Smooth muscle cell (in vitro differentiated cells): ENCODE measurements at regions not wholly inside any gene's neighbourhood (a gene's known extent, or its start where the extent isn't known, plus 50 kb on each side); places are given as distances from the start of the nearest gene placed in this dataset.

Source experiments
- DNase-seq: peaks from one replicate; lab custom pipeline; 2025; ENCODE audit not compliant: unreplicated experiment; lab: John Stamatoyannopoulos, UW
- H2AFZ ChIP-seq: fragments of 200-600 bp; sonication (generic); 2 replicates; pipeline ENCODE4 v1.6.0; 2016; ENCODE audit warnings: antibody characterized with exemption, low read depth, mild to moderate bottlenecking
- H3F3A ChIP-seq: fragments of 200-600 bp; sonication (generic); 2 replicates; pipeline ENCODE4 v1.6.0; 2017; ENCODE audit warnings: antibody characterized with exemption, low read depth
- H3K27ac ChIP-seq: fragments of 200-600 bp; sonication (generic); 2 replicates; pipeline ENCODE4 v1.5.1; 2016; ENCODE audit warnings: low read depth, mild to moderate bottlenecking
- H3K27me3 ChIP-seq: fragments of 200-600 bp; sonication (generic); 2 replicates; pipeline ENCODE4 v1.6.1; 2016; ENCODE audit warnings: low read depth, mild to moderate bottlenecking
- H3K36me3 ChIP-seq: fragments of 200-600 bp; sonication (generic); 2 replicates; pipeline ENCODE4 v1.5.1; 2016; ENCODE audit warnings: low read depth
- H3K4me1 ChIP-seq: fragments of 200-600 bp; sonication (generic); 2 replicates; pipeline ENCODE4 v1.5.1; 2016; ENCODE audit warnings: low read depth
- H3K4me2 ChIP-seq: fragments of 200-600 bp; sonication (generic); 2 replicates; pipeline ENCODE4 v1.6.0; 2016; ENCODE audit warnings: mild to moderate bottlenecking
- H3K4me3 ChIP-seq: fragments of 200-600 bp; sonication (generic); 2 replicates; pipeline ENCODE4 v1.5.1; 2016; ENCODE audit warnings: mild to moderate bottlenecking
- H3K79me2 ChIP-seq: fragments of 200-600 bp; sonication (generic); 2 replicates; pipeline ENCODE4 v1.6.0; 2016; ENCODE audit warnings: low read depth, mild to moderate bottlenecking
- H3K9ac ChIP-seq: fragments of 200-600 bp; sonication (generic); 2 replicates; pipeline ENCODE4 v1.6.0; 2016; ENCODE audit warnings: low read depth
- H3K9me3 ChIP-seq: fragments of 200-600 bp; sonication (generic); replicated peaks from 2 replicates; pipeline ENCODE4 v1.5.1; 2016; ENCODE audit warnings: low read depth
- H4K20me1 ChIP-seq: fragments of 200-600 bp; sonication (generic); 2 replicates; pipeline ENCODE4 v1.6.0; 2016; ENCODE audit warnings: low read depth
- CTCF ChIP-seq: fragments of 200-600 bp; sonication (generic); IDR thresholded peaks from 2 replicates; pipeline ENCODE4 v1.5.1; 2017; ENCODE audit warnings: borderline replicate concordance, mild to moderate bottlenecking, antibody characterized with exemption; ENCODE audit not compliant: insufficient read depth, poor library complexity, severe bottlenecking
- WGBS: methylation state at CpG from one replicate; pipeline ENCODE4 v1.1.7; 2016; ENCODE audit warnings: low lambda C conversion rate; 5-methylcytosine and 5-hydroxymethylcytosine counted together

GRCh38 chr9:117597977-117598376 is 106.2 kb upstream of the TLR4 start:
- Histone ChIP-seq H3K9ac (no peak overlapping the region), H3K4me3 (no peak overlapping the region), H3K4me2 (no peak overlapping the region), H3K4me1 (no peaks in the 10 kb centered on the region), H3K27me3 (no peaks in the 10 kb centered on the region), H4K20me1 (no peaks in the 10 kb centered on the region), H3K9me3 (peaks cover 6% of the 10 kb centered on the region), H3F3A (no peaks in the 10 kb centered on the region), H3K27ac (no peak overlapping the region), H2AFZ (no peak overlapping the region), H3K79me2 (no peaks in the 10 kb centered on the region), H3K36me3 (no peaks in the 10 kb centered on the region)
- WGBS = 98% methylated on average over 2 of the region's 2 CpGs
- no peak for DNase-seq
- TF ChIP-seq CTCF = no peak

GRCh38 chr9:117596678-117597077 is 107.5 kb upstream of the TLR4 start:
- Histone ChIP-seq H3K36me3 (no peaks in the 10 kb centered on the region), H3K9ac (no peak overlapping the region), H2AFZ (no peak overlapping the region), H3F3A (no peaks in the 10 kb centered on the region), H3K27ac (no peak overlapping the region), H3K4me2 (no peak overlapping the region), H3K9me3 (peaks cover 6% of the 10 kb centered on the region), H4K20me1 (no peaks in the 10 kb centered on the region), H3K79me2 (no peaks in the 10 kb centered on the region), H3K4me1 (no peaks in the 10 kb centered on the region), H3K27me3 (no peaks in the 10 kb centered on the region), H3K4me3 (no peak overlapping the region)
- DNase-seq = no peak
- 68% methylated on average over 2 of the region's 2 CpGs for WGBS
- TF ChIP-seq CTCF = no peak

GRCh38 chr9:117595650-117596049 is 108.6 kb upstream of the TLR4 start:
- H4K20me1 ChIP-seq = no peaks in the 10 kb centered on the region
- H3K9me3 ChIP-seq = peaks cover 3% of the 10 kb centered on the region
- no peaks in the 10 kb centered on the region for H3K36me3 ChIP-seq
- no peak overlapping the region for H3K4me3 ChIP-seq
- H3K27me3 ChIP-seq = no peaks in the 10 kb centered on the region
- no peak overlapping the region for H3K9ac ChIP-seq
- 90% methylated on average over 3 of the region's 3 CpGs for WGBS
- TF ChIP-seq CTCF = no peak
- H3F3A ChIP-seq = no peaks in the 10 kb centered on the region
- no peak overlapping the region for H3K4me2 ChIP-seq
- H2AFZ ChIP-seq = no peak overlapping the region
- no peaks in the 10 kb centered on the region for H3K79me2 ChIP-seq
- no peak overlapping the region for H3K27ac ChIP-seq
- no peak for DNase-seq
- no peaks in the 10 kb centered on the region for H3K4me1 ChIP-seq

DNA sequence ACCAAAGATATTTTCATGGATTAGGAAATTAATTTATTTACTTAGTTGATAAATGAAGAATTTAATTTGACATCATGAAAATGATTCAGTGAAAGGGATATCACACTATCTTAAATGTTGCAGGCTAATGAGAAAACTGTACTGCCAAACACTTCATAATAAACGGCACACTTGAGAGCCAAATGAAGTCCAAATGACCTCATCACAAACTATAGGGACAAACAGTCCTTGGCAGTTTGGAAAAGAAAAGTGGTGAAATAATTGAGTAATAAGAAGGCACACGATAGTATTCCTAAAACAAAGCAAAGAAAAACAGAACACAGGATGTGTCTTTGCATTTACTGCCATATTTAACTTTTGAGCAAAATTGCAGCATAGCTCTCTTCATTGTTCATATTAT is 116.9 kb upstream of the TLR4 start:
- H3K9me3 ChIP-seq = no peaks in the 10 kb centered on the region
- H3F3A ChIP-seq = no peaks in the 10 kb centered on the region
- no peak for DNase-seq
- WGBS = 92% methylated on average over 2 of the region's 2 CpGs
- H3K4me1 ChIP-seq = no peaks in the 10 kb centered on the region
- no peaks in the 10 kb centered on the region for H3K36me3 ChIP-seq
- no peak overlapping the region for H3K4me3 ChIP-seq
- H3K27ac ChIP-seq = no peak overlapping the region
- no peak overlapping the region for H3K4me2 ChIP-seq
- no peak for TF ChIP-seq CTCF
- H3K27me3 ChIP-seq = no peaks in the 10 kb centered on the region
- H4K20me1 ChIP-seq = no peaks in the 10 kb centered on the region
- no peaks in the 10 kb centered on the region for H3K79me2 ChIP-seq
- no peak overlapping the region for H3K9ac ChIP-seq
- H2AFZ ChIP-seq = no peak overlapping the region
